SU-DHL-6 (cell line): ENCODE measurements at regions not wholly inside any gene's neighbourhood (a gene's known extent, or its start where the extent isn't known, plus 50 kb on each side); places are given as distances from the start of the nearest gene placed in this dataset.

Experiments used
- H2AFZ ChIP-seq: fragments of 200-600 bp; sonication (generic); 2 replicates; pipeline ENCODE4 v1.6.1; 2014; ENCODE audit warnings: low read depth, mild to moderate bottlenecking, moderate library complexity, mixed read lengths, antibody characterized with exemption, low read length; ENCODE audit not compliant: severe bottlenecking
- H3F3A ChIP-seq: fragments of 200-600 bp; shearing (Covaris generic); 2 replicates; pipeline ENCODE4 v1.6.0; 2016; ENCODE audit warnings: antibody characterized with exemption, mild to moderate bottlenecking; ENCODE audit not compliant: insufficient read depth
- H3K27ac ChIP-seq: fragments of 200-600 bp; sonication (generic); 2 replicates; pipeline ENCODE4 v1.5.1; 2016; ENCODE audit warnings: low read depth, mild to moderate bottlenecking, low read length, moderate library complexity, mixed read lengths
- H3K27me3 ChIP-seq: fragments of 200-600 bp; sonication (generic), shearing (Covaris generic); 2 replicates; pipeline ENCODE4 v1.6.0; 2014; ENCODE audit warnings: mild to moderate bottlenecking, low read length
- H3K36me3 ChIP-seq: fragments of 200-600 bp; sonication (generic); 2 replicates; pipeline ENCODE4 v1.6.1; 2014; ENCODE audit warnings: mild to moderate bottlenecking, low read length, mixed read lengths
- H3K4me2 ChIP-seq: fragments of 300-600, 200-600 bp; shearing (Covaris generic), sonication (generic); 2 replicates; pipeline ENCODE4 v1.6.0; 2014; ENCODE audit warnings: low read length, low read depth, mild to moderate bottlenecking; ENCODE audit not compliant: poor library complexity, severe bottlenecking
- H3K4me3 ChIP-seq: fragments of 200-600 bp; sonication (generic); 2 replicates; pipeline ENCODE4 v1.5.1; 2014; ENCODE audit warnings: antibody characterized with exemption, low read length, mild to moderate bottlenecking, mixed read lengths; ENCODE audit not compliant: insufficient read depth, poor library complexity, severe bottlenecking
- H3K79me2 ChIP-seq: fragments of 200-600 bp; sonication (generic); 2 replicates; pipeline ENCODE4 v1.6.1; 2014; ENCODE audit warnings: mild to moderate bottlenecking, low read length, moderate library complexity; ENCODE audit not compliant: insufficient read depth
- H3K9ac ChIP-seq: fragments of 200-600 bp; sonication (generic); 2 replicates; pipeline ENCODE4 v1.7.0; 2014; ENCODE audit warnings: mild to moderate bottlenecking, low read length
- H3K9me2 ChIP-seq: fragments of 200-600 bp; sonication (generic); replicated peaks from 2 replicates; pipeline ENCODE4 v1.6.1; 2014; ENCODE audit warnings: low read length; ENCODE audit not compliant: insufficient read depth
- H3K9me3 ChIP-seq: fragments of 200-600 bp; sonication (generic); 2 replicates; pipeline ENCODE4 v1.6.1; 2014; ENCODE audit warnings: low read length, mixed read lengths; ENCODE audit not compliant: insufficient read depth
- H4K20me1 ChIP-seq: fragments of 200-600 bp; sonication (generic); 2 replicates; pipeline ENCODE4 v1.6.1; 2014; ENCODE audit warnings: low read depth, mild to moderate bottlenecking, antibody characterized with exemption, low read length, moderate library complexity, mixed read lengths
- EZH2phosphoT487 ChIP-seq: fragments of 200-600 bp; sonication (generic), shearing (Covaris generic); conservative IDR thresholded peaks from 2 replicates; pipeline ENCODE4 v1.6.1; 2018; ENCODE audit warnings: mild to moderate bottlenecking, antibody characterized with exemption, low read length, moderate library complexity, mixed read lengths
- TF ChIP-seq, protein P1 (sequence below): fragments of 200-600 bp; sonication (generic); IDR thresholded peaks from one replicate; pipeline ENCODE4 v1.5.1; 2017; ENCODE audit warnings: antibody characterized with exemption, mild to moderate bottlenecking, low read length, moderate library complexity; ENCODE audit not compliant: insufficient read depth, poor library complexity, severe bottlenecking

DNA sequence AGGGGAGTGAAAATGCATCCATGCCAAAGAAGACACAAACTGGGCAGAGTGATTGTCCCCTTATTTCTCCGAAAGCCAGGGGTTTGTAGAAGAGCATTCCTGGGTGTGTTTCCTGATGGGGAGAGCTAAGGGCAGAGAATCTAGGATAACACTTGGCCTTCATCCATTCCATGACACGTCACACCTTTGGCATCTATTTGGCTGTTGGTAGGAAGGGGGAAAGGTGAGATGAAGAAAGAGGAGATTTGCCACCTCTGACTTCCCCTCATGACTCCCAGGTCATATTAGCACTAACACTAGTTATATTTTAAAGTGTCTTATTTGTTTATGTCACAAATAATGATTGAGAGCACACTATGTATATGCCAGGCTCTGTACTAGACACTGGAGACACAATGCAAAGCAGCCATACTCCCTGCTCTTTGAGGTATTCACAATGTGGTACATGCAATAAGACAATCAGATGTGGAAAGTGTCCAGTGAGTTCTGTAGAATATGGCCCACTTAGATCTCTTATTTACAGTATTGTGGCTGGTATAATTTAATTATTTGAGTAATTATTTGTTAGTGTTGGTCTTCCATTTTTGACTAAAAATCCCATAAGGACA, 54.5 kb upstream of the GADD45A start:
- Histone ChIP-seq H3F3A (no peaks in the 10 kb centered on the region), H4K20me1 (no peaks in the 10 kb centered on the region), H3K9me2 (no peaks in the 10 kb centered on the region), H2AFZ (no peak overlapping the region), H3K79me2 (no peaks in the 10 kb centered on the region), H3K27ac (no peak overlapping the region), H3K4me3 (no peak overlapping the region), H3K9ac (no peak overlapping the region), H3K4me2 (no peak overlapping the region), H3K36me3 (no peaks in the 10 kb centered on the region), H3K27me3 (no peaks in the 10 kb centered on the region), H3K9me3 (no peaks in the 10 kb centered on the region)
- no peak for TF ChIP-seq EZH2phosphoT487
- TF ChIP-seq, protein P1, sequence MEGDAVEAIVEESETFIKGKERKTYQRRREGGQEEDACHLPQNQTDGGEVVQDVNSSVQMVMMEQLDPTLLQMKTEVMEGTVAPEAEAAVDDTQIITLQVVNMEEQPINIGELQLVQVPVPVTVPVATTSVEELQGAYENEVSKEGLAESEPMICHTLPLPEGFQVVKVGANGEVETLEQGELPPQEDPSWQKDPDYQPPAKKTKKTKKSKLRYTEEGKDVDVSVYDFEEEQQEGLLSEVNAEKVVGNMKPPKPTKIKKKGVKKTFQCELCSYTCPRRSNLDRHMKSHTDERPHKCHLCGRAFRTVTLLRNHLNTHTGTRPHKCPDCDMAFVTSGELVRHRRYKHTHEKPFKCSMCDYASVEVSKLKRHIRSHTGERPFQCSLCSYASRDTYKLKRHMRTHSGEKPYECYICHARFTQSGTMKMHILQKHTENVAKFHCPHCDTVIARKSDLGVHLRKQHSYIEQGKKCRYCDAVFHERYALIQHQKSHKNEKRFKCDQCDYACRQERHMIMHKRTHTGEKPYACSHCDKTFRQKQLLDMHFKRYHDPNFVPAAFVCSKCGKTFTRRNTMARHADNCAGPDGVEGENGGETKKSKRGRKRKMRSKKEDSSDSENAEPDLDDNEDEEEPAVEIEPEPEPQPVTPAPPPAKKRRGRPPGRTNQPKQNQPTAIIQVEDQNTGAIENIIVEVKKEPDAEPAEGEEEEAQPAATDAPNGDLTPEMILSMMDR = no peak

DNA sequence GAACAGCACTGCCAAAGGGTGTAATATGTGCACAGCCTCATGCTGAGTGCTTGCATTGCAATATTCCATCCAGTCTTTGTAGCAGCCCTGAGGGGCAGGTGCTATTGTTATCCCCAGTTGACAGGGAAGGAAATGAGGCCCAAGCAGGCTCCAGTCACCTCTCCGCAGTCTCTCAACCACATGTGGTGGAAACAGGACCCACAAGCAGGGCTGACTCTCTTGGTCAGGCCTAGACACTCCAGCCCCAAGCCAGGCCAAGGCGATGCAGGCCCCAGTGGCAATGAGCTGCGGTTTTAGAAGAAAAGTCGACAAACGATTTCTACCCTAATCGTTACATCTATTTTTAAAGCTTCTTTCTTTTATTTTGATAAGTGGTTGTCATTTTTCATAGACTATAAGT, 52.6 kb upstream of the GADD45A start:
- H3K27me3 ChIP-seq = no peaks in the 10 kb centered on the region
- H3K9me3 ChIP-seq = no peaks in the 10 kb centered on the region
- no peaks in the 10 kb centered on the region for H3K79me2 ChIP-seq
- H3K9ac ChIP-seq = no peak overlapping the region
- no peak overlapping the region for H3K27ac ChIP-seq
- no peaks in the 10 kb centered on the region for H3K9me2 ChIP-seq
- no peaks in the 10 kb centered on the region for H3F3A ChIP-seq
- no peaks in the 10 kb centered on the region for H3K36me3 ChIP-seq
- H2AFZ ChIP-seq = no peak overlapping the region
- no peak overlapping the region for H3K4me2 ChIP-seq
- TF ChIP-seq, protein P1 = no peak
- no peak for TF ChIP-seq EZH2phosphoT487
- no peaks in the 10 kb centered on the region for H4K20me1 ChIP-seq
- no peak overlapping the region for H3K4me3 ChIP-seq

DNA sequence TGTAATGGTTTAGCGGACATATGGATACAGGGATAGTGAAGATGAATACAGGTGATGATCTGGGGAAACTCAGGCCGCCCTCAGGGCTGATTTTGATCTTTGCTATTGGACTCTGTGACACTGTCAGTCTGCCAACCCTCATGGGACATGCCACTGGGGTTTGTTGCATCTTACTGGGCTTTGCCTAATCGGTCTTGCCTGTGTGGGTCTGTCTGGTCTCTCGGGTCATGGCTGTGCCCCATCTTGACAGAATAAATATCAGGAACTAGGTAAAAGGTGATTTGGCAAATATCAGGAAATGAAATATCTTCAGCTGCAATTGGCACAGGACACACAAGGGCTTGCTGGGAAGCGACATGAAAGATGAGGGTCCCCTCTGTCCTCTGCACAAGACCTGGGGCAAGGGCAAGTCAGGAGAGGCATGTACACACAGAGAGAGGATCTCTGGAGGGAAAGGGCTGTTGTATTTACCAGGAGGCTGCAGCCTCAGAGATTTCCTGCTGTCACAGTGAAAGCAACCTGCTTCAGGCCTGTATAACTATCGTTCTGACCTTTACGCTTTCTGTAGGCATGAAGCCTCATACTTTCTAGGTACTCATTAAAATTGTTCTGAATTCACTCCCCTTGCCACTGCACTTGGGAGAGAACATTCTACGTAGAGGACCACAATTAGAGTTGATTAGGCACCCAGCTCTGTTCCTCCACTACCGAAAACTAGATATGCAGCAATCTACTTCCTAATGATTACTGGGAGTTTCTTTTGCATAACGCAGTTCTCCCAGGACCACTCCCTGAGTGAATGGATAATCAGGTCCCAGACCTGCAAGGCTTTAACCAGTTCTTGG, 52.0 kb upstream of the GADD45A start:
- H3K36me3 ChIP-seq = no peaks in the 10 kb centered on the region
- no peaks in the 10 kb centered on the region for H3K9me3 ChIP-seq
- no peak overlapping the region for H3K9ac ChIP-seq
- no peaks in the 10 kb centered on the region for H3K9me2 ChIP-seq
- TF ChIP-seq, protein P1 = no peak
- no peak for TF ChIP-seq EZH2phosphoT487
- H3K4me3 ChIP-seq = no peak overlapping the region
- H3K27ac ChIP-seq = no peak overlapping the region
- no peak overlapping the region for H3K4me2 ChIP-seq
- H3F3A ChIP-seq = no peaks in the 10 kb centered on the region
- no peaks in the 10 kb centered on the region for H3K79me2 ChIP-seq
- no peaks in the 10 kb centered on the region for H3K27me3 ChIP-seq
- H4K20me1 ChIP-seq = no peaks in the 10 kb centered on the region
- no peak overlapping the region for H2AFZ ChIP-seq
